ENCODE measurements at regions not wholly inside any gene's neighbourhood (a gene's known extent, or its start where the extent isn't known, plus 50 kb on each side); places are given as distances from the start of the nearest gene placed in this dataset.

DNA sequence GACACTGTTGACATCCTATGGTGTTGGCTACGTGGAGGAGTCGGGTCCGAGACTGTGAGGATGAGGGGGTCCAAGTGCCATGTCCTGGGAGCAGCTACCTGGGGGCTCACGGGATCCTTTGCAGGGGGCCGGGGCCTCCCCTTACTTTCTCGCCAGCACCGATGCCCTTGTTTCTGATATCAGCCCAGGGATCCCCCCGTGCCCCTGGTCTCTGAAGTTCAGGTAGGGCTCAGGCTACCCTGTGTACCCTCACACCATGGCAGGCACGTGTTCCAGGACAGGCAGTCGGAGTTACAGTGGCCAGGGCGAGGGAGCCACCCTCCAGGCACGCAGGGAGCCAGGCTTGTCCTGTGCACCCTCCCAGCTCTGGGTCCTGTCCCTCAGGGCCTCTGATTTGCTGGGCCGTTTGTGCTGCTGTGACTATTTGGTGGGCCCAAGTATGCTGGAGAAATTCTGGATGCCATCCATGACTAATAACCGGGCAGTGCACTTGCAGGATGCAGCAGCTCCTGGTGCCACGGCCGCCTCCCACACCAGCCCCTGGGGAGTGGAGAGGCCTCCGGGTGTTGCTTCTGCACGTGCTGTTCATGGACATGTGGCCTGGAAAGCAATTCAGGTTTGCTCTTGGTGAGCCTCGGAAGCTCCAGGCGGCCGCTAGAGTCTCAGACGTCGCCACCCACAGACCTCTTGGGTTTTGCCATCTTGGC is 93.1 kb upstream of the SFSWAP start:
- TF ChIP-seq, protein P1, sequence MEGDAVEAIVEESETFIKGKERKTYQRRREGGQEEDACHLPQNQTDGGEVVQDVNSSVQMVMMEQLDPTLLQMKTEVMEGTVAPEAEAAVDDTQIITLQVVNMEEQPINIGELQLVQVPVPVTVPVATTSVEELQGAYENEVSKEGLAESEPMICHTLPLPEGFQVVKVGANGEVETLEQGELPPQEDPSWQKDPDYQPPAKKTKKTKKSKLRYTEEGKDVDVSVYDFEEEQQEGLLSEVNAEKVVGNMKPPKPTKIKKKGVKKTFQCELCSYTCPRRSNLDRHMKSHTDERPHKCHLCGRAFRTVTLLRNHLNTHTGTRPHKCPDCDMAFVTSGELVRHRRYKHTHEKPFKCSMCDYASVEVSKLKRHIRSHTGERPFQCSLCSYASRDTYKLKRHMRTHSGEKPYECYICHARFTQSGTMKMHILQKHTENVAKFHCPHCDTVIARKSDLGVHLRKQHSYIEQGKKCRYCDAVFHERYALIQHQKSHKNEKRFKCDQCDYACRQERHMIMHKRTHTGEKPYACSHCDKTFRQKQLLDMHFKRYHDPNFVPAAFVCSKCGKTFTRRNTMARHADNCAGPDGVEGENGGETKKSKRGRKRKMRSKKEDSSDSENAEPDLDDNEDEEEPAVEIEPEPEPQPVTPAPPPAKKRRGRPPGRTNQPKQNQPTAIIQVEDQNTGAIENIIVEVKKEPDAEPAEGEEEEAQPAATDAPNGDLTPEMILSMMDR (conservative IDR thresholded peaks at IDR 0.05) = no peak
- no peak for TF ChIP-seq ZFX (IDR thresholded peaks at IDR 0.05)
